ENCODE measurements at regions not wholly inside any gene's neighbourhood (a gene's known extent, or its start where the extent isn't known, plus 50 kb on each side); places are given as distances from the start of the nearest gene placed in this dataset.

- TF ChIP-seq POLR2A (IDR thresholded peaks at IDR 0.05), result no peak
- TF ChIP-seq CTCF (IDR thresholded peaks at IDR 0.05), result no peak
- TF ChIP-seq POLR2AphosphoS5 (IDR thresholded peaks at IDR 0.05), result no peak
Measured at GRCh38 chr2:234290671-234291070, 206.2 kb downstream of the ARL4C start.

Data from prostate gland (tissue), 2 donors.